ENCODE measurements at regions not wholly inside any gene's neighbourhood (a gene's known extent, or its start where the extent isn't known, plus 50 kb on each side); places are given as distances from the start of the nearest gene placed in this dataset.

- Histone ChIP-seq H3K9me3 (no peaks in the 10 kb centered on the region), H3K4me3 (peak overlapping the region; percentile 35), H3K36me3 (ENCODE audit: insufficient read depth in 1 of 2, low read depth in 1 of 2) (no peaks in the 10 kb centered on the region), H3K4me1 (peaks cover 16% of the 10 kb centered on the region), H3K27me3 (ENCODE audit: insufficient read depth in 3 of 3, low read length in 2 of 3) (peaks cover 0 to 6% (median 0%) of the 10 kb centered on the region in 3 donors), H3K27ac (peak overlapping the region; percentile 54)
- peak; percentile 42 to 70 (median 54) for ATAC-seq
- DNase-seq: peak; percentile 58 to 71
- intact Hi-C loops (cut with DNase I): no loop called here
- 13 to 16% (median 15%) methylated on average over 23 of the region's 23 CpGs for WGBS, 3 donors
- TF ChIP-seq, protein P1, sequence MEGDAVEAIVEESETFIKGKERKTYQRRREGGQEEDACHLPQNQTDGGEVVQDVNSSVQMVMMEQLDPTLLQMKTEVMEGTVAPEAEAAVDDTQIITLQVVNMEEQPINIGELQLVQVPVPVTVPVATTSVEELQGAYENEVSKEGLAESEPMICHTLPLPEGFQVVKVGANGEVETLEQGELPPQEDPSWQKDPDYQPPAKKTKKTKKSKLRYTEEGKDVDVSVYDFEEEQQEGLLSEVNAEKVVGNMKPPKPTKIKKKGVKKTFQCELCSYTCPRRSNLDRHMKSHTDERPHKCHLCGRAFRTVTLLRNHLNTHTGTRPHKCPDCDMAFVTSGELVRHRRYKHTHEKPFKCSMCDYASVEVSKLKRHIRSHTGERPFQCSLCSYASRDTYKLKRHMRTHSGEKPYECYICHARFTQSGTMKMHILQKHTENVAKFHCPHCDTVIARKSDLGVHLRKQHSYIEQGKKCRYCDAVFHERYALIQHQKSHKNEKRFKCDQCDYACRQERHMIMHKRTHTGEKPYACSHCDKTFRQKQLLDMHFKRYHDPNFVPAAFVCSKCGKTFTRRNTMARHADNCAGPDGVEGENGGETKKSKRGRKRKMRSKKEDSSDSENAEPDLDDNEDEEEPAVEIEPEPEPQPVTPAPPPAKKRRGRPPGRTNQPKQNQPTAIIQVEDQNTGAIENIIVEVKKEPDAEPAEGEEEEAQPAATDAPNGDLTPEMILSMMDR (IDR thresholded peaks at IDR 0.05): no peak
Observed at GRCh38 chr9:129253803-129254381, 75.8 kb upstream of the IER5L start.

- ATAC-seq (peak; percentile 66 to 89 (median 84)), DNase-seq (peak; percentile 33 to 62)
- Histone ChIP-seq H3K27ac (peak overlapping the region; percentile 54), H3K9me3 (no peaks in the 10 kb centered on the region), H3K4me1 (peaks cover 10% of the 10 kb centered on the region), H3K36me3 (ENCODE audit: insufficient read depth in 1 of 2, low read depth in 1 of 2) (no peaks in the 10 kb centered on the region), H3K4me3 (peak overlapping the region; percentile 35), H3K27me3 (ENCODE audit: insufficient read depth in 3 of 3, low read length in 2 of 3) (peaks cover 0 to under 1% (median 0%) of the 10 kb centered on the region in 3 donors)
- WGBS, 3 donors: 50 to 56% (median 54%) methylated on average over 27 to 28 of the region's 28 CpGs
- intact Hi-C loops (cut with DNase I): no loop called here
- TF ChIP-seq, protein P1 (IDR thresholded peaks at IDR 0.05): no peak
Observed at GRCh38 chr9:129252937-129253802, 75.1 kb upstream of the IER5L start.

GRCh38 chr9:129250786-129251185, 72.7 kb upstream of the IER5L start:
- Histone ChIP-seq H3K9me3 (no peaks in the 10 kb centered on the region), H3K4me3 (no peak overlapping the region), H3K36me3 (ENCODE audit: insufficient read depth in 1 of 2, low read depth in 1 of 2) (no peaks in the 10 kb centered on the region), H3K27me3 (ENCODE audit: insufficient read depth in 3 of 3, low read length in 2 of 3) (peaks cover 0 to 8% (median 2%) of the 10 kb centered on the region in 3 donors), H3K27ac (no peak overlapping the region), H3K4me1 (peaks cover 10% of the 10 kb centered on the region)
- ATAC-seq (no peak), DNase-seq (no peak)
- 51 to 65% (median 59%) methylated on average over 2 of the region's 2 CpGs for WGBS, 3 donors
- intact Hi-C loops (cut with DNase I): no loop called here
- TF ChIP-seq, protein P1 (IDR thresholded peaks at IDR 0.05): no peak

DNA sequence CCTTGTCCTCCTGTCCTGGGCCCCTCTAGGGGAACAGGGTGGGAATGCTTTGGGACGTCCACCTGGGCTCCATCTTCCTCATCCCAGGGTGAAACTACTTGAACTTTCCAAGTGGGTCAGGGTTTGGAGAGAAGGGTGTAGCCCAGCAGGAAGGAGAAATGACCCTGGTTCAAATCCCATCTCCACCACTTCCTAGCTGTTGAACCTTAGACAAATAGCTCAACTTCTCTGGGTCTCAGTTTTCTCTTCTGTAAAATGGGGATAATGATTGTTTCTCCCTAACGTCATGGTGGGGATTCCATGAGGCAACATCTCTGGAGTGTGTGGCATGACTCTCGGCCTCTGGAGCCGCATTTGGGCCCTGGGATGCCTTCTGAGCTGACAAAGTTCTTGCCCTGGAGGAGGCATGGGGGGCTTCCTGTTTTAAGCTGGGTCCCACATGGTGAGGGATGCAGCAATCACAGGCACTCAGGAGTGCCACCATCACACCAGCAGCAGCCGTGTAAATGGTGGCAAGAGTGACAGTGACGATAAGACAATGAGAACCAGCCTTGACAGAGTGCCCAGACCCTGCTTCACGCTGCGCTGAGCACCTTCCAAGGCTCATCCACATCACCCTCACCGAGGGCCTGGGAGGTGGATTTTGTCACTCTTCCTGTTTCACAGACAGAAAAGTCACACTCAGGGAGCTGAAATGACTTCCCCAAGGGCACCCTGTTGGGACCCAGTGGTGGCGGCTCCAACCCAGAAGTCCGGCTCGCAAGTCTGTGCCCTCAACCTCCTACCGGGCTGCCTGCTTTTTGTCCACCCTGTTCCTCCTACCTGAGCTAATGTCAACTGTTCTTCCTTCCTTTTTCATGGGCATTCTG, 69.5 kb upstream of the IER5L start:
- H3K4me1 ChIP-seq: no peaks in the 10 kb centered on the region
- no peaks in the 10 kb centered on the region for H3K9me3 ChIP-seq
- no peak for ATAC-seq
- no peak overlapping the region for H3K4me3 ChIP-seq
- intact Hi-C loops (cut with DNase I): no loop called here
- no peaks in the 10 kb centered on the region for H3K36me3 ChIP-seq (ENCODE audit: insufficient read depth in 1 of 2, low read depth in 1 of 2)
- 90 to 93% (median 92%) methylated on average over 13 of the region's 13 CpGs for WGBS, 3 donors
- H3K27ac ChIP-seq: no peak overlapping the region
- H3K27me3 ChIP-seq (ENCODE audit: insufficient read depth in 3 of 3, low read length in 2 of 3): peaks cover 0 to 8% (median 2%) of the 10 kb centered on the region in 3 donors
- TF ChIP-seq, protein P1 (IDR thresholded peaks at IDR 0.05): no peak
- peak; percentile 9 to 24 for DNase-seq

Data from psoas muscle (tissue), 7 donors.